ENCODE measurements at regions not wholly inside any gene's neighbourhood (a gene's known extent, or its start where the extent isn't known, plus 50 kb on each side); places are given as distances from the start of the nearest gene placed in this dataset.
"Not testable (repeated sequence)": the region's sequence is repeated elsewhere in the genome, so short reads cannot be mapped to it uniquely, and the experiment has no call there.

DNA sequence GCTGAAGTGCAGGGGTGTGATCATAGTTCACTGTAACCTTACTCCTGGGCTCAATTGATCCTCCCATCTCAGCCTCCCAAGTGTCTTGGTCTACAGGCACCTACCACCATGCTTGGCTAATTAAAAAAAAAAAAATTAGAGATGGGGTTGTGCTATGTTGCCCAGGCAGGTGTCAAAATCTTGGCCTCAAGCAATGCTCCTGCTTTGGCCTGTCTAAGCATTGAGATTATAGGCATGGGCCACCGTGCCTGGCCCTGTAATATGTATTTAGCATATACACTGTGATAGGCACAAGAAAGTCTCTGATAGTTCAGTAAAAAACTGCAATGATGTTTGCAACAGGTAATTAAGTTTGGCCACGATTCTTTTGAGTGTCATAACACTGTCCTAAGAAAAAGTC lies 1658.4 kb downstream of the SPATA31A7 start:
- not testable (repeated sequence) for TF ChIP-seq POLR2A (IDR thresholded peaks at IDR 0.05)
- TF ChIP-seq, protein P1, sequence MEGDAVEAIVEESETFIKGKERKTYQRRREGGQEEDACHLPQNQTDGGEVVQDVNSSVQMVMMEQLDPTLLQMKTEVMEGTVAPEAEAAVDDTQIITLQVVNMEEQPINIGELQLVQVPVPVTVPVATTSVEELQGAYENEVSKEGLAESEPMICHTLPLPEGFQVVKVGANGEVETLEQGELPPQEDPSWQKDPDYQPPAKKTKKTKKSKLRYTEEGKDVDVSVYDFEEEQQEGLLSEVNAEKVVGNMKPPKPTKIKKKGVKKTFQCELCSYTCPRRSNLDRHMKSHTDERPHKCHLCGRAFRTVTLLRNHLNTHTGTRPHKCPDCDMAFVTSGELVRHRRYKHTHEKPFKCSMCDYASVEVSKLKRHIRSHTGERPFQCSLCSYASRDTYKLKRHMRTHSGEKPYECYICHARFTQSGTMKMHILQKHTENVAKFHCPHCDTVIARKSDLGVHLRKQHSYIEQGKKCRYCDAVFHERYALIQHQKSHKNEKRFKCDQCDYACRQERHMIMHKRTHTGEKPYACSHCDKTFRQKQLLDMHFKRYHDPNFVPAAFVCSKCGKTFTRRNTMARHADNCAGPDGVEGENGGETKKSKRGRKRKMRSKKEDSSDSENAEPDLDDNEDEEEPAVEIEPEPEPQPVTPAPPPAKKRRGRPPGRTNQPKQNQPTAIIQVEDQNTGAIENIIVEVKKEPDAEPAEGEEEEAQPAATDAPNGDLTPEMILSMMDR (IDR thresholded peaks at IDR 0.05): not testable (repeated sequence)

All from upper lobe of left lung (tissue), 4 donors.